GM12892 (cell line): ENCODE measurements at regions not wholly inside any gene's neighbourhood (a gene's known extent, or its start where the extent isn't known, plus 50 kb on each side); places are given as distances from the start of the nearest gene placed in this dataset.

Experiments used
- POLR2A ChIP-seq: IDR thresholded peaks from 2 replicates; pipeline ENCODE4 v1.6.1; 2011; ENCODE audit warnings: low read depth, low read length, control low read depth
- POLR2AphosphoS5 ChIP-seq: IDR thresholded peaks from 2 replicates; pipeline ENCODE4 v1.6.1; 2011; ENCODE audit warnings: low read depth, low read length, control low read depth
- TAF1 ChIP-seq: IDR thresholded peaks from 2 replicates; pipeline ENCODE4 v1.6.1; 2011; ENCODE audit warnings: low read depth, mild to moderate bottlenecking, control low read depth, low read length, borderline replicate concordance

- TF ChIP-seq POLR2A = no peak
- TF ChIP-seq POLR2AphosphoS5 = no peak
- no peak for TF ChIP-seq TAF1
Measured at GRCh38 chr5:110347781-110348180, 378.7 kb downstream of the TMEM232 start.
